HCT116 (cell line): ENCODE measurements at regions not wholly inside any gene's neighbourhood (a gene's known extent, or its start where the extent isn't known, plus 50 kb on each side); places are given as distances from the start of the nearest gene placed in this dataset.

Experiments
- EZH2 ChIP-seq: fragments of 200-600 bp; sonication (generic); IDR thresholded peaks from 2 replicates; pipeline ENCODE4 v1.6.1; 2017; ENCODE audit warnings: antibody characterized with exemption, mixed run types
- POLR2A ChIP-seq: IDR thresholded peaks from 2 replicates; pipeline ENCODE4 v1.7.0; 2011; ENCODE audit warnings: borderline replicate concordance; ENCODE audit not compliant: insufficient read depth, insufficient read length; ENCODE audit errors: extremely low read depth
- POLR2AphosphoS5 ChIP-seq: IDR thresholded peaks from 2 replicates; pipeline ENCODE4 v1.6.1; 2011; ENCODE audit warnings: mild to moderate bottlenecking, low read depth, low read length, moderate library complexity
- REST ChIP-seq: IDR thresholded peaks from 2 replicates; pipeline ENCODE4 v1.6.1; 2012; ENCODE audit warnings: low read depth
- SP1 ChIP-seq: IDR thresholded peaks from 2 replicates; pipeline ENCODE4 v1.6.1; 2012; ENCODE audit warnings: low read depth
- SRF ChIP-seq: IDR thresholded peaks from 2 replicates; pipeline ENCODE4 v1.6.1; 2012; ENCODE audit warnings: low read depth
- ZNF274 ChIP-seq: fragments of 200-500 bp; sonication (Bioruptor generic); IDR thresholded peaks from 2 replicates; pipeline ENCODE4 v1.6.1; 2014; ENCODE audit warnings: mild to moderate bottlenecking, low read depth, low read length, inconsistent platforms
- TF ChIP-seq, protein P1 (sequence below), 3 experiments: fragments of 200-600 bp in 1 of 3; sonication (generic) in 1 of 3; IDR thresholded peaks in 2 of 3; conservative IDR thresholded peaks in 1 of 3; 2 replicates each; pipeline ENCODE4 v1.5.1; 2012 to 2017; ENCODE audit warnings: low read depth in 2 of 3, low read length in 2 of 3, antibody characterized with exemption in 1 of 3, borderline replicate concordance in 1 of 3, control low read depth in 1 of 3, mild to moderate bottlenecking in 1 of 3, mixed read lengths in 1 of 3, mixed run types in 1 of 3, moderate library complexity in 1 of 3; ENCODE audit not compliant: insufficient read depth in 1 of 3
- TF ChIP-seq, protein P2 (sequence below): IDR thresholded peaks from 2 replicates; pipeline ENCODE4 v1.6.1; 2012

DNA sequence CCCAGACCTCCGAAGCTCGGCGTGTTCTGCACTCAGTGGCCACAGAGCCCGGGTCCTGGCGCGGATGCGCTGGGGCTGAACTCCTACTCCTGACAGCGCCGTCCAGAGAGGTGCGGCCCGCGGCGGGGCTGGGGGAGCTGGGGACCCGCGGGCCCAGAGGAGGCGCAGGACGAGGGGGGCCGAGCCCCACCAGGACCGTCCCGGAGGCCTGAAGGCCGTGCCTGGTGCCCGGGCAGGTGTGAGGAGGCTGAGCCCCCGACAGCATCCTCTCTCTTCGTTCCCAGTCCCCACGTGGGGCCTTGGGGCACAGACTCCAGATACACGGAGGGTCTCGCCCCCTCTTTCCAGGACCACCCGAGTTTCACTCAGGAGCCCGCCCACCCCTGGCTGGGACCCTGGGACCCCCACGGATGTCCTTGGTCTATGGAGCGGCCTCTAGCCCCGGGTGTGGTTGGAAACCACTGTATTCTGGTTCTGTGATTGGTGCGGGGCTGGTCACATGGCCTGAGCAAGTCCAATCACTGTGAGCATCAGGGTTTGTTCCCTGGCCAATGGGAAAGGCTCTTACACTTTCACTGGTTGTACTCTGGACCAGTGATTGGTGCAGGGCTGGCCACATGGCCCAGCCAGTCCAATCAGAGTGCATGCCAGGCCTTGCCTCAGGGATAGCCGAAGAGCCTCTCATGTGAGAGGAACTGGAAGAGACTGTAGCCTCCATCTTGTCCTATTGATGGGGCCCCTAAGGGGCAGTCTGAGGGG is 217.6 kb upstream of the SFSWAP start:
- TF ChIP-seq POLR2AphosphoS5 (no peak), SP1 (no peak), EZH2 (no peak), SRF (no peak), ZNF274 (no peak), REST (no peak), POLR2A (no peak)
- TF ChIP-seq, protein P1, sequence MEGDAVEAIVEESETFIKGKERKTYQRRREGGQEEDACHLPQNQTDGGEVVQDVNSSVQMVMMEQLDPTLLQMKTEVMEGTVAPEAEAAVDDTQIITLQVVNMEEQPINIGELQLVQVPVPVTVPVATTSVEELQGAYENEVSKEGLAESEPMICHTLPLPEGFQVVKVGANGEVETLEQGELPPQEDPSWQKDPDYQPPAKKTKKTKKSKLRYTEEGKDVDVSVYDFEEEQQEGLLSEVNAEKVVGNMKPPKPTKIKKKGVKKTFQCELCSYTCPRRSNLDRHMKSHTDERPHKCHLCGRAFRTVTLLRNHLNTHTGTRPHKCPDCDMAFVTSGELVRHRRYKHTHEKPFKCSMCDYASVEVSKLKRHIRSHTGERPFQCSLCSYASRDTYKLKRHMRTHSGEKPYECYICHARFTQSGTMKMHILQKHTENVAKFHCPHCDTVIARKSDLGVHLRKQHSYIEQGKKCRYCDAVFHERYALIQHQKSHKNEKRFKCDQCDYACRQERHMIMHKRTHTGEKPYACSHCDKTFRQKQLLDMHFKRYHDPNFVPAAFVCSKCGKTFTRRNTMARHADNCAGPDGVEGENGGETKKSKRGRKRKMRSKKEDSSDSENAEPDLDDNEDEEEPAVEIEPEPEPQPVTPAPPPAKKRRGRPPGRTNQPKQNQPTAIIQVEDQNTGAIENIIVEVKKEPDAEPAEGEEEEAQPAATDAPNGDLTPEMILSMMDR (IDR thresholded peaks at IDR 0.05 in 2 of 3, conservative IDR thresholded peaks at IDR 0.05 in 1 of 3; ENCODE audit: borderline replicate concordance in 1 of 3, insufficient read depth in 1 of 3, low read depth in 2 of 3, low read length in 2 of 3) = no peak
- TF ChIP-seq, protein P2, sequence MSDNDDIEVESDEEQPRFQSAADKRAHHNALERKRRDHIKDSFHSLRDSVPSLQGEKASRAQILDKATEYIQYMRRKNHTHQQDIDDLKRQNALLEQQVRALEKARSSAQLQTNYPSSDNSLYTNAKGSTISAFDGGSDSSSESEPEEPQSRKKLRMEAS = no peak
